NCI-H2171 (cell line): ENCODE measurements at regions not wholly inside any gene's neighbourhood (a gene's known extent, or its start where the extent isn't known, plus 50 kb on each side); places are given as distances from the start of the nearest gene placed in this dataset.

Experiments
- DNase-seq: peaks from one replicate; lab custom pipeline; 2025; lab: John Stamatoyannopoulos, UW

DNA sequence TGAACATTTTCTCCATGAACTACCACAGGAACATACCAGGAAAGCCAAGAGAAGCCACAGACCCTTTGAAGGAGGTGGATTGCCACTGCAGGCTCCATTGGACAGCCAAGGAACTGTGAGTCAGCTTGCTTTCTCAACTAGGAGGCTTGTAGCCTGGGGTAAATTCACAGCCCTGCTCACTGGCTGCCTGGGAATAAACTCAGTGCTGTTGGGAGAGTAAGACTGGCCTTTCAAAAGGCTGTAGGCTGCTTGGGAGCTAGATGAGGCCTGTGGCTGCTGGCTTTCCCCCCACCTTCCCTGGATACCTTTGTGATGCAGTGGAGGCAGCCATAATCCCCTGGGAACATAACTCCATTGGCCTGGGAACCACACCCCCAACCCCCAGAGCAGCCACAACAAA, 223.5 kb upstream of the RBMS3 start:
- no peak for DNase-seq

DNA sequence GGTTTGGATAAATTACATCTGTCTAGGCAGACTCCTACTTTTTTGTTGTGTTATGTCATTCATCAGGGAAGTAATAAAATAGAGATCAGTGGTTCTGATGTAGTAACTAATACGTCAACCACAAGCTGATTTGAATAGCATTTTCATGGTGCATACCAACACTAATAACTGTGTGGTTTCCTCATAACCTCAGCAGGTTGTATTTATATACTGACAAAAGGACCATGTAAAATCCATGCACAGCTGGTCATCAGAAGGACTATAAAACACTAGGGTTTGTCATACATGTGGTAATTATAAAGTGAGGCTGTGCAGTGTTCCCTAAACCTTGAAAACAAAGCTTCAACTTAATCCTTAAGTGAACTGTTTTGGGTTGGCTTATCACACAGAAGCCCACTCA, 216.8 kb upstream of the RBMS3 start:
- no peak for DNase-seq

- DNase-seq: peak; percentile 74
Observed at GRCh38 chr3:29065211-29065785, 215.6 kb upstream of the RBMS3 start.

DNA sequence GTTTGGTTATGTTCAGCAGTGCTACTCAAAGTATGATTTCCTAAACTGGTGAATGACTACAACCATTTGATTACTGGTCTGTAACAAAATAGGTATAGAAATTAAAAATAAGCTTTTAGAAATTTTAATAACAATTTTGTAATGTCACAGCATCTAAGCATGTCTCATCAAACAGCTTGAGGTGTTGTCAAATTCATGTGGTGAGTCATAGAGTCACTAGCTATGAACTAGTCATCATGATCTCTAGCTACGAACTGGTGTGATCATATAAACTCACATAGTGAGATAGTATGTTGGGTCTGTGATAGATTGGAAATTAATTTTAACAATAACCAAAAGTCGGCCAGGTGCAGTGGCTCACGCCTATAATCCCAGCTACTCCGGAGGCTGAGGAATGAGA, 213.9 kb upstream of the RBMS3 start:
- DNase-seq: no peak

- DNase-seq: no peak
Observed at GRCh38 chr3:29070959-29071634, 209.8 kb upstream of the RBMS3 start.

DNA sequence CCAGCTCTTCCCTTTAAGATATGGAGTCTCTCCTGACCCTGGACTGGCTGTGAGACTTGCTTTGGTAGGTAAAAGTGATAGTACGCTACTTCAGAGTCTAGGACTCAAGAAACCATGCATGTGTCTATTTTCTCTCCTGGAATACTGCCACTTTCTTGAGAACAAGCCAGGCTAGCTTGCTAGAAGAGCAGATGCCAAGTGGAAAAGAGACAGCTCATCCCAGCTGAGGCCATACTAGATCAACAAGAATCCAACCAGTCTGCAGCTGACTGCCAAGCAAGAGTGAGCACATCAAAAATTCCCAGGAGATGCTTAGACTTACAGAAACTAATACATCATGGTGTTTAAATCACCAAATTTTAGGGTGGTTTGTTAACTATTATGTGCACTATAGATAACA, 208.3 kb upstream of the RBMS3 start:
- peak; percentile 10 for DNase-seq

DNA sequence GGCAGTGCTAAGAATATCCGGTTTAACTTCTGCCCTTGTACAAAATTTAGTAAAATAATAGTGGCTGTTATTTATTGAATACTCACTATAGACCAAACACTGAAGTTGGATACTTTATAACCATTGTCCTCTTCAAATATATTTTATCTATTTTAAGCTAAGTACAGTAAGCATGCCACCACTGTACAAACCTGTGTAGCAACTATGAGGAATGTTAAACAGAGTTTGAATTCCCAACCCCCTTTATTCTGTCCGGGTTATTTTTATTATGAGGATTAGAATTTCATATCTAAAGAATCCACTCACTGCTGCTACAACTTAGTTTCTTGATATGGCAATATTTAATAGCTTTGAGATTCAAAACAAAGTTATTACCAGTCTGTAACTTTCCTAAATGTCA, 203.5 kb upstream of the RBMS3 start:
- no peak for DNase-seq

- no peak for DNase-seq
Observed at GRCh38 chr3:29079358-29079757, 201.5 kb upstream of the RBMS3 start.

DNA sequence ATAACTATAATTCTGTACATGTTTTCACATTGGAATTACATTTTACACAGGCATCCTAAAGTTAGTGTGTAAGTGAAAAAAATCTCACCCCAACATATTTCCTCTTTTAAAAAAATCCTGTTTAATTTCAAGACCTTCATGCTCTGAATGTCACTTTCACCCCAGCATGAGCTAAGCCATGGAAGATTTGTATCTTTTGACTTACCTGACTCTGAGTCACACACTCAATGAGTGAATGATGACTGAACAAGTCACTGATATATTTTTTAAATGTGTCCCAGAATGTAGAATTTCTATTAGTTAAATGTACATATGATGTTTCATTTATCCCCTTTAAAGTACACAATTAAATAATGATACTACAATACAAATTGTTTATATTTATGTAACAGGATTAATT, 199.9 kb upstream of the RBMS3 start:
- DNase-seq: no peak

DNA sequence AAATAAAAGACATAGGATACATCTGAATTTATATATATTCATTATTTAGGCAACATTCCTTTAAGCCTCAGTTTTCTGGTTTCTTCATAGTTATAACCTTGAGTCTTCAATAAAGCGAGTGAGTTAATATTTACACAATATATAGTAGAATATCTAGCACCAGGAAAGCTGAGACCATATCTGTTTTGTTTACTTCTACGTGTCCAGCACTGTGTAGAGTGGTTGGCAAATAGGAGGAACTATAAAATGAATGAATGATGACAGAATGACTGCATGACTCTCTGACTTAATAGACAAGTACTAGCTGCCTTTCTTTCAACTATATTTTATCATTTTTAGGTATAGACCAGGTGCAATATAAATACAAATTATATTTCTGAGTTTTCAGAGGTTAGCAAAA, 197.8 kb upstream of the RBMS3 start:
- no peak for DNase-seq

GRCh38 chr3:29083676-29084075, 197.2 kb upstream of the RBMS3 start:
- DNase-seq: no peak

DNA sequence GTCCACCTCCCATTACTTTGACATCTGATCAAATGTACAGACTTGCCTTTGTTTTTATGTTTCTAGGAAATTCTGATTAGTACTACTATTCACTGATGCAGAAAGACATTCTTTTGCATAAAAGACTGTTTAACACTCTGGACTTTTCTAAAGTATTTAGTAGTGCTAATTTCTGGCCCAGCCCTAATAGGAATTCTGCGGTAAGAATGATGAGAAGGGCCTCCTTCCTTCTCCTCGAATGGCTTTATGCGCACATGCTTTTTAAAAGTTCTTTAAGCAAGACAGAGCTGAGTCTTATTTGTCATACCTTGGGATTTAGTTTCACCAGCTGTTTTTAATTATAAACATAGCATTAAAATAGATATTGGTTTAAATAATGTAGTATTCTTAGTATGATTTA, 192.3 kb upstream of the RBMS3 start:
- DNase-seq: no peak

GRCh38 chr3:29090912-29091597, 189.8 kb upstream of the RBMS3 start:
- DNase-seq: no peak

DNA sequence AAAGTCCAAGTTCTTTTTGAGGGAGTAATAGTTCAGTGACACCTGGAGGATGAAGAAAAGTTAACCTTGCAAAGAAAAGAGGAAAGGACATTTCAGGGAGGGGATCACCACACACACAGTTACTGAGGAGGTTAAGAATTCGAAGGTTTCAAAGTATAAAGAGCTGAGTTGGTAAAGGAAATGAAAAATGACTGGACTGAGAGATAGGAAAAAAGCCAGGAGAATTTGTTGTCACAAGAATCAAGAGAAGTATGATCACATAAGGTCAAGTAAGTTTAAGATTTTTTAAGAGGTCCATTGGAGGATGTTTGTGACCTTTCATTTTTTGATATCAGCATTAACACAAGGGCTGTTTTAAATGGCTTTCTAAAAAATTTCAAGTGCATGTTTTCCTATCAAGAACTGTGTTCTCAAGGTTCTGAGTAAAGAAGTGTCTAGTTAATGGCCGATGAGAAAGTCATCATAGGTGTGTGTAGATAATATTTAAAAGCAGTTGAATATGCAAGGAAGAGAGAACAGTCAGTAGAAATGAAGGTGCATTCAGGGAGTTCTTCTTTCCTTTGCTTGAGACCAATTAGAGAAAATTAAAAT, 189.2 kb upstream of the RBMS3 start:
- no peak for DNase-seq

- no peak for DNase-seq
Observed at GRCh38 chr3:29092348-29092747, 188.5 kb upstream of the RBMS3 start.

- DNase-seq: no peak
Observed at GRCh38 chr3:29099296-29099695, 181.6 kb upstream of the RBMS3 start.

DNA sequence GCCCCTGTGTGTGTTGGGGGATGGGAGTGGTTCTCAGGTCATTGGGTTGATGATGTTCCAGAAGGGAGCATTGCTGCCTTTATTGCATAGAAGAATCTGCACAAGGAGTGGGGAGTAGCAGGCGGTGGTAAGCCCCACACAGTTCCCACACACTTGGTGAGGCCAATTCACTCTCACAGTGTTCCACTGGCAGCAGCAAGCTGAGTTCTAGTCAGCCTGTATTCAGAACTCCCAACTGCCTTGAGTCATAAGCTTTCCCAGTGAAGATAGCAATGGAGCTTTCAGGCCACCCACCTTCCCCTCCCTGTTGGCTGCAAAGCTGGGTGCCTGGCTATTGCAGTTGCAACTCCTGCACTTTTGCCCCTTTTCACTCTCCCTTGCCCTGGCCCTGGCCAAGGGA, 181.1 kb upstream of the RBMS3 start:
- no peak for DNase-seq

DNA sequence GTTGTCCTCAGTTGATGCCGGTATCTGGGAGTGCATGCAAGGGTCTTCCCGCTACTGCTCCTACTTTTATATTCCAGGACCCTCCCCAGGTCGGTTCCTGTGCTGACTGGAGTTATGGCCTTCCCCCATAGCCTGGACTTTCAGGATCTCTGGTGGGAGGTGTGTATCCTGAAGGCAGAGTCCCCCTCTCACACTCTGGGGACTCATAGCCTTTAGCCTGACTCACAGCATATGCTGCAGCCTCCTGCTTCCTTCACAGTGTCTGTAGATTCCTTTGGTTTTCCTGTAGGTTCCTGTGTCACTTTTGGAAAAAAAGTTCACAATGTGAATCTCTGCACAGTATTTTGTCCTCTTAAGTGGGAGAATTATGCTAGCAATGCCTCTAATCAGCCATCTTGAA, 180.6 kb upstream of the RBMS3 start:
- DNase-seq: no peak

DNA sequence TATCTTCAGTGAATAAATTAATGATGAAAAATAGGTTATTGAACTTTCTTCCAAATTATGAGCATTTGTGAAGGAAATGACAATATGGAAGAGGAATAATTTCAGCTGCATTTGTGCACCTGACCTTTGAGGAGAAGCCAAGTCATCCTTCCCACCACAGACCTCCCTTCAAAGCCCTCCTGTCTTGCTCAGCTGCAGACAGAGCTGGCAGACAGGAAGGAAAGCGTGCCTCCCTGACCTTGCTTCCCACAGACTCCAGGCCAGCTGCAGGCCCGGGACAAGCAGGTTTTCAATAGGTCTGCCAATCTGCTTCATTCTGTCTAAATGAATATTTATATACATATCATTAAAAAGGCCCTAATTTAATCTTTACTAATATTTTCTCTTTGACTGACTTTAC, 152.9 kb upstream of the RBMS3 start:
- no peak for DNase-seq

GRCh38 chr3:29137601-29138000, 143.3 kb upstream of the RBMS3 start:
- no peak for DNase-seq

DNA sequence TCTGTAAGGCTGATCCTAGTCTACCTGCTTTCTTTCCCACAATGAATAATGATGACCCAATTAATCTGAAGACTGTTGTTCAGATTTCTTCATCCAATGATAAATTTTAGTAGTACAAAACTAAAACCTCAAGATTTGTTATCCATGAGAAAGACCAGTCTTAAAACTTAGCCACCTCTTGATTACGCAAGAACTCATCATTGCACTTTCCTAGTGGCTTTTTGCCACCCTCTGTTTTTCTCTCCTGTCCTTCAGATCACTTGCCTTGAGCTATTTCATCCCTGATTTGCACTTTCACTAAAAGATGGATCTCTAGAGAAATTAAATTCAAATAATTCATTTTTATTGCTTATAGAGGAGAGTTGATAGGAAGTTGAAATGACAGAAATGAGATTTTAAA, 142.7 kb upstream of the RBMS3 start:
- DNase-seq: no peak

- no peak for DNase-seq
Observed at GRCh38 chr3:29140666-29141065, 140.2 kb upstream of the RBMS3 start.

GRCh38 chr3:29141197-29141917, 139.5 kb upstream of the RBMS3 start:
- DNase-seq: no peak
